A673 (cell line): ENCODE measurements at regions not wholly inside any gene's neighbourhood (a gene's known extent, or its start where the extent isn't known, plus 50 kb on each side); places are given as distances from the start of the nearest gene placed in this dataset.
A peak's percentile ranks its signal among the peaks of the same experiment; 100 is the strongest.
"Not testable (repeated sequence)": the region's sequence is repeated elsewhere in the genome, so short reads cannot be mapped to it uniquely, and the experiment has no call there.

ENCODE experiments used
- BruUV-seq: library from RNA; stranded (reverse); fragments of 400-500 nt; replicated peaks from 2 replicates; lab custom pipeline; 2021; lab: Mats Ljungman, UMichigan
- CTCF ChIA-PET: fragments of 300-600 bp; sonication (Branson Sonifier 250); formaldehyde crosslinking; loops from one replicate; lab custom pipeline; 2022; ENCODE audit warnings: antibody characterized with exemption; lab: Charles Lee
- POLR2A ChIA-PET: fragments of 300-600 bp; sonication (Branson Sonifier 250); formaldehyde crosslinking; loops from one replicate; lab custom pipeline; 2022; ENCODE audit warnings: antibody characterized with exemption; ENCODE audit not compliant: low non-redundant PET; lab: Charles Lee
- DNase-seq: peaks from one replicate; pipeline ENCODE4 v3.0.0-alpha.2; 2015; ENCODE audit warnings: low spot score
- H3K27ac ChIP-seq: fragments of 200-600 bp; sonication (generic); 2 replicates; pipeline ENCODE4 v1.5.1; 2016; ENCODE audit warnings: mixed run types, low read depth, mild to moderate bottlenecking, mixed read lengths, antibody characterized with exemption, low read length; ENCODE audit not compliant: poor library complexity, severe bottlenecking
- H3K27me3 ChIP-seq: fragments of 200-600 bp; sonication (generic); replicated peaks from 2 replicates; pipeline ENCODE4 v1.6.1; 2017; ENCODE audit warnings: mixed run types, low read depth, mild to moderate bottlenecking, mixed read lengths, antibody characterized with exemption, low read length; ENCODE audit not compliant: insufficient read depth, poor library complexity
- H3K36me3 ChIP-seq: fragments of 200-600 bp; sonication (generic); 2 replicates; pipeline ENCODE4 v1.6.1; 2016; ENCODE audit warnings: mixed run types, mild to moderate bottlenecking, mixed read lengths, antibody characterized with exemption, low read length; ENCODE audit not compliant: insufficient read depth, poor library complexity, severe bottlenecking
- H3K4me1 ChIP-seq: fragments of 200-600 bp; sonication (generic); 2 replicates; pipeline ENCODE4 v1.6.1; 2017; ENCODE audit warnings: mixed run types, mild to moderate bottlenecking, mixed read lengths, antibody characterized with exemption, low read length; ENCODE audit not compliant: insufficient read depth, poor library complexity, severe bottlenecking
- H3K4me3 ChIP-seq: fragments of 200-600 bp; sonication (generic); 2 replicates; pipeline ENCODE4 v1.5.1; 2016; ENCODE audit warnings: low read depth, mixed run types, mild to moderate bottlenecking, mixed read lengths, low read length; ENCODE audit not compliant: poor library complexity, severe bottlenecking
- H3K9me3 ChIP-seq: fragments of 200-600 bp; sonication (generic); 2 replicates; pipeline ENCODE4 v1.6.1; 2016; ENCODE audit warnings: mixed run types, low read depth, mild to moderate bottlenecking, mixed read lengths, antibody characterized with exemption, low read length; ENCODE audit not compliant: poor library complexity, severe bottlenecking
- CTCF ChIP-seq: fragments of 300-800, 200-600 bp; sonication (generic); conservative IDR thresholded peaks from 2 replicates; pipeline ENCODE4 v1.5.1; 2017; ENCODE audit warnings: low read depth, mild to moderate bottlenecking, antibody characterized with exemption, low read length, moderate library complexity, mixed read lengths
- EZH2 ChIP-seq: fragments of 200-600 bp; sonication (generic); IDR thresholded peaks from 2 replicates; pipeline ENCODE4 v1.6.1; 2017; ENCODE audit warnings: borderline replicate concordance, low read depth, mild to moderate bottlenecking, mixed read lengths, antibody characterized with exemption, low read length; ENCODE audit not compliant: poor library complexity, severe bottlenecking
- intact Hi-C: fragments of 100-400 bp; cut with micrococcal nuclease; formaldehyde crosslinking; loops from one replicate; pipeline ENCODE4 v1.10.0; 2022; ENCODE audit not compliant: unreplicated experiment

GRCh38 chr21:14058566-14058965 is 152.2 kb downstream of the LIPI start:
- TF ChIP-seq CTCF (no peak), EZH2 (no peak)
- Histone ChIP-seq H3K27me3 (no peaks in the 10 kb centered on the region), H3K27ac (no peak overlapping the region), H3K4me3 (no peak overlapping the region), H3K9me3 (no peaks in the 10 kb centered on the region), H3K36me3 (no peaks in the 10 kb centered on the region), H3K4me1 (no peaks in the 10 kb centered on the region)
- POLR2A ChIA-PET, result no interaction called here
- CTCF ChIA-PET, result no interaction called here
- BruUV-seq, result no TSS peak
- no peak for DNase-seq
- intact Hi-C loops, result no loop called here

GRCh38 chr21:14057841-14058481 is 152.8 kb downstream of the LIPI start:
- H3K4me1 ChIP-seq, H3K27me3 ChIP-seq, H3K27ac ChIP-seq, BruUV-seq, H3K4me3 ChIP-seq, POLR2A ChIA-PET, H3K9me3 ChIP-seq, intact Hi-C loops, DNase-seq, CTCF ChIA-PET, H3K36me3 ChIP-seq: not testable (repeated sequence)

DNA sequence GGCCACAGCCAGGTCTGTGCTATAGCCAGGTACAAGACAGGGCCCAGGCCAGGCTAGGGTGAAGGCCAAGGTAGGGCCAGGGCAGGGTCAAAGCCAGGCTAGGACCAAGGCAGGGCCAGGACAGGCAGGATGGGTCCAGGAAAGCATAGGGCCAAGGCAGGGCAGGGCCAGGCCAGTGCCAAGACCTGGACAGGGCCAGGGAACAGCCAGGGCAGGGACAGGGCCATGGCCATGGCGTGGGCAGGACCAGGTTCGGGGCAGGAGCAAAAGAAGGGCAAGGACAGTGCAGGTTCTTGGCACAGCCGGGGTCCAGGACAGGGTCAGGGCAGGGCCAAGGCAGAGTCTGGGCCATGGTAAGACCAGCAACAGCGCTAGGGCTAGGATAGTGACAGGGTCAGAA is 153.4 kb downstream of the LIPI start:
- Histone ChIP-seq H3K9me3 (no peaks in the 10 kb centered on the region), H3K27ac (no peak overlapping the region), H3K36me3 (no peaks in the 10 kb centered on the region), H3K4me3 (no peak overlapping the region), H3K27me3 (no peaks in the 10 kb centered on the region), H3K4me1 (no peaks in the 10 kb centered on the region)
- BruUV-seq, result no TSS peak
- ChIA-PET POLR2A (no interaction called here), CTCF (no interaction called here)
- no peak for DNase-seq
- TF ChIP-seq CTCF, result no peak
- no peak for TF ChIP-seq EZH2
- intact Hi-C loops, result no loop called here

DNA sequence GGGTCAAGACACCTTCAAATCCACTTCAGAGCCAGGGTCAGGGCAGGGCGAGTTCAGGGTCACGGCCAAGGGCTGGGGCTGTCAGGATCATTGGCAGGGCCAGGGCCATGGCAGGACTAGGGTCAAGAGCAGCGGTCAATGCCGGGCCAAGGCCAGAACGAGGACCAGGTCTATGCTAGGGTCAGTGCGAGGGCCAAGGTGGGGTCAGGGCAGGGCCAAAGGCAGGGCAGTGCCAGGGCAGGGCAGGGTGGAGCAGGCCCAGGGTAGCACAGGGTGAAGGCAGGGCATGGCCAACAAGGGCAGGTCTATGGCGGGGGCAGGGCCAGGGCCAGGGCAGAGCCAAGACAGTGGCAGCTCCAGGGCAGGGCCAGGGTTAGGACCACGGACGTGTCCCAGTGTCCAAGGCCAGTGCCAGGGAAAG is 154.0 kb downstream of the LIPI start:
- Histone ChIP-seq H3K4me1 (no peaks in the 10 kb centered on the region), H3K9me3 (no peaks in the 10 kb centered on the region), H3K27ac (no peak overlapping the region), H3K4me3 (no peak overlapping the region), H3K36me3 (no peaks in the 10 kb centered on the region), H3K27me3 (no peaks in the 10 kb centered on the region)
- DNase-seq, result no peak
- POLR2A ChIA-PET, result no interaction called here
- no peak for TF ChIP-seq EZH2
- TF ChIP-seq CTCF, result no peak
- no TSS peak for BruUV-seq
- intact Hi-C loops, result no loop called here
- CTCF ChIA-PET, result no interaction called here

GRCh38 chr21:14055746-14056515 is 154.8 kb downstream of the LIPI start:
- H3K36me3 ChIP-seq, H3K9me3 ChIP-seq, CTCF ChIA-PET, H3K4me1 ChIP-seq, H3K27me3 ChIP-seq, H3K4me3 ChIP-seq, POLR2A ChIA-PET, intact Hi-C loops, DNase-seq, BruUV-seq: not testable (repeated sequence)
- peak overlapping the region; percentile 23 for H3K27ac ChIP-seq
